MG63 (cell line): ENCODE measurements at regions not wholly inside any gene's neighbourhood (a gene's known extent, or its start where the extent isn't known, plus 50 kb on each side); places are given as distances from the start of the nearest gene placed in this dataset.

ENCODE experiments used
- DNase-seq: peaks from one replicate; pipeline ENCODE4 v3.0.0-alpha.2; 2020
- H3K27me3 ChIP-seq: fragments of 250-450 bp; sonication (Bioruptor Pico); 2 replicates; pipeline ENCODE4 v1.5.1; 2020; ENCODE audit warnings: mild to moderate bottlenecking, moderate library complexity
- H3K36me3 ChIP-seq: fragments of 250-450 bp; sonication (Bioruptor Pico); 2 replicates; pipeline ENCODE4 v1.5.1; 2020; ENCODE audit warnings: mild to moderate bottlenecking, moderate library complexity
- H3K4me3 ChIP-seq: fragments of 250-450 bp; sonication (Bioruptor Pico); 2 replicates; pipeline ENCODE4 v1.5.1; 2020; ENCODE audit warnings: mild to moderate bottlenecking, moderate library complexity
- H3K9me3 ChIP-seq: fragments of 250-450 bp; sonication (Bioruptor Pico); 2 replicates; pipeline ENCODE4 v1.5.1; 2020; ENCODE audit warnings: mild to moderate bottlenecking, moderate library complexity

GRCh38 chr5:142432369-142432863 is 107.6 kb upstream of the SPRY4 start:
- no peak overlapping the region for H3K4me3 ChIP-seq
- no peaks in the 10 kb centered on the region for H3K27me3 ChIP-seq
- H3K36me3 ChIP-seq = no peaks in the 10 kb centered on the region
- DNase-seq = no peak
- H3K9me3 ChIP-seq = no peaks in the 10 kb centered on the region

GRCh38 chr5:142428773-142429473 is 104.1 kb upstream of the SPRY4 start:
- Histone ChIP-seq H3K4me3 (no peak overlapping the region), H3K9me3 (no peaks in the 10 kb centered on the region), H3K36me3 (no peaks in the 10 kb centered on the region), H3K27me3 (no peaks in the 10 kb centered on the region)
- no peak for DNase-seq

GRCh38 chr5:142428036-142428772 is 103.4 kb upstream of the SPRY4 start:
- H3K27me3 ChIP-seq = no peaks in the 10 kb centered on the region
- no peak overlapping the region for H3K4me3 ChIP-seq
- DNase-seq = no peak
- no peaks in the 10 kb centered on the region for H3K9me3 ChIP-seq
- no peaks in the 10 kb centered on the region for H3K36me3 ChIP-seq

GRCh38 chr5:142427529-142427928 is 102.7 kb upstream of the SPRY4 start:
- no peaks in the 10 kb centered on the region for H3K36me3 ChIP-seq
- DNase-seq = no peak
- H3K4me3 ChIP-seq = no peak overlapping the region
- no peaks in the 10 kb centered on the region for H3K9me3 ChIP-seq
- H3K27me3 ChIP-seq = no peaks in the 10 kb centered on the region

DNA sequence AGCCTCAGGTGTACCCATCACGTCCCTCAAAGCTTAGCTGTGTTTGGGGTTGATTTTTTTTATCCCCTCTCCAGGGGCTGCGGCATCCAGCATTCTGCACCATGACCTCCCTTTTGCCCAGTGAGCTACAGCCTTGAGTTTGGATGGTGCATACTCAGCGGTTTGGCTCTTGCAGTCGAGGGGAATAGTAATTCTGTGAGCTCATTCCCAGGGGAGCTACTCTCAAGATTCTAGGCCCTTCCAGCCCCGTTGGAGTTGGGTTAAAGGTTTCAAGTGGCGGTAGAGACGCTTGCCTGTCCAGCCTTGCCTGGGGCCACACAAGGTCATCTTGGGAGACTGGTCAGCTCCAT is 102.2 kb upstream of the SPRY4 start:
- no peaks in the 10 kb centered on the region for H3K27me3 ChIP-seq
- H3K4me3 ChIP-seq = no peak overlapping the region
- DNase-seq = no peak
- H3K36me3 ChIP-seq = no peaks in the 10 kb centered on the region
- no peaks in the 10 kb centered on the region for H3K9me3 ChIP-seq

DNA sequence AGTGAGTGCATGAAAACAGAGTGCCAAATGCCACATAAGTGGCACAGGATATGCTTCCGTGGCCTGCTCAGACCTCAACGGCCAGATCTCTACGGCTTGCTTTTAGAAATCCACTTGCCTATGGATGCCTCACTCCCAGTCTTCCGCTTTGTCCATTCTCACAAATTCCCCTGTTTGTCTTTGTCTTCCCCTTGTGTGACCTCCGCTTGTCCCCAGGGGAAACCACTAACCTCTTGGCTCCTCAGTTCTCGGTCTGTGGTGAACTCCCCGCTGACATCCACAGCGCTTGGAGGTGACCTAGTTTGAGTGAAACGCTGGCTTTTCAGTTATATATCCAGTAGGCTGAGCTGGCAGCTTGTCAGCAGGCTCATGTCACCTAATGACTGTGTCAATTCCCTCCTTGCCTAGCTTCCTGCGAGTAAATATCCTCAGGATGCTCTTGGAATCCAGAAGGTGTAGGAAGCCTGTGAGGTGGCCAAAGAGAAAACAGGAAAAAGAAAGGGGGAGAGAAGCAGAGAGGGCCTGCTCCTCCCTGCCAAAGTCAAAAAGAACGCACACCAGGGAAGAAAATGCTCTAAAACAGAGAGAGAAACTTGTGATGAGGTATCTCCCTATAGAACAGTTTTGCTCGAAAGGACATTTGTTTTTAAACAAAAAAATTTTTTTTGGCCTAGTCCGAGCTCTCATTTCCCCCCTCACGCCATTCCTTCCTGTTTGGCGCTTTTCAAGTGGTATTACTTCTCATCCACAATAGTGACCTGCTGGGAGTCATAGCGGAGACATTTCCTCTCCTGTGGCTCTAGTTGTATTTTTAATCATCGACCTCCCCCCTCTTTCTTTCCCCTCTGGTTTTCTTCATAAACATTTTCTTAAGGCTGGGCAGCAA is 101.6 kb upstream of the SPRY4 start:
- no peak overlapping the region for H3K4me3 ChIP-seq
- H3K36me3 ChIP-seq = no peaks in the 10 kb centered on the region
- H3K27me3 ChIP-seq = no peaks in the 10 kb centered on the region
- H3K9me3 ChIP-seq = no peaks in the 10 kb centered on the region
- peak; percentile 90 for DNase-seq

DNA sequence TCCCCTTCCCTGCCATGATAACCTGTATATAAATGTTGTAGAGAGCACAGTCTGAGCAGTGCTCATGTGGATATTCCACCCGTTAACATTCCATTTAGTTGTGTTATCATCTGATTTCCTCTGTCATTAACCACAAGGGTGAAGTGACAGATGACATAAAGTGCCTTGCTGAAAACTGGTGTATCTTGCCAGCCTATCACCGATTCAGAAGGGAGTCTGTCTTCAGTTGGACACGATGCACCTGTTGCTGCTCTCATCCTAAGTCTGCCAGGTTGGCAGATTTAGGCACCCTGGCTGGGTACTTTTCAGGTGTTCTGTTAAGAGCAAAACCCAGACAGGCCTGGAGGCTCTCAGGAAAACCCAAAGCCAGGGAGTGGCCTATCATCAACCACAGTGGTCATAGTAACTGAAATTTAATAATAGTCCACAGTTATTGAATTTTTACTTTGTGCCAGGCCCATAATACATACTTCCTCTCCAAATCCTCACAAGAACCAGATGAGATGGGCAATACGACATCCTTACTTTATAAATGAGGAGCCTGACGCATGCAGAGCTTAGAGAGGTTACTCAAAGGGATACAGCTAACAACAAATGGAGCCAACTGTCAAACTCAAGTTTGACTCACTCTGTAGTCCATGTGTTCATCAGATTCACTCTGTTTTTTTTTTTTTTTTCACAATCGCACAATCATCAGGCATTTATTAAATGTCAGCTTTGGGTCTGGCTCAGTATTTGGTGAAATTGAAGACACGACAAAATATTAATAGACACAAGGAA is 100.7 kb upstream of the SPRY4 start:
- DNase-seq = peak; percentile 26
- Histone ChIP-seq H3K4me3 (no peak overlapping the region), H3K36me3 (no peaks in the 10 kb centered on the region), H3K9me3 (no peaks in the 10 kb centered on the region), H3K27me3 (no peaks in the 10 kb centered on the region)

DNA sequence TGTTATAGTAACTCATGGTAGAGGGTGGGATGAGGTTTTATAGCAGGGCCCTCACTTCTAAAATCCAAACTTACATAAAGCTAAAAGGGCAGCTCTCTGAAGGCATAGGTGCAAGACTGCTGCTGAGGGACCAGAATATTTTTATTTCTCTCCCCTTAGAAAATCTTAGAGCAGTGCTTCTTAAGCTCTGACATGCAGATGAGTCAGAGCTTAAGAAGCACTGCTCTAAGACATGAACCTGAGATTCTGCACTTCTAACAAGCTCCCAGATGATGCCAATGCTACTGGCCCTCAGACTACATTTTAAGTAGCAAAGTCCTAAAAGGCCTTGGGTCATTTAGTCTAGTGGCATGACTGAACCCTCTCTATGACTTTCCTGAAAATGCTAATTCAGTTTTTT is 97.6 kb upstream of the SPRY4 start:
- Histone ChIP-seq H3K9me3 (no peaks in the 10 kb centered on the region), H3K4me3 (no peak overlapping the region), H3K27me3 (no peaks in the 10 kb centered on the region), H3K36me3 (no peaks in the 10 kb centered on the region)
- DNase-seq = peak; percentile 21

- Histone ChIP-seq H3K27me3 (no peaks in the 10 kb centered on the region), H3K4me3 (no peak overlapping the region)
Observed at GRCh38 chr5:142421621-142422397, 97.0 kb upstream of the SPRY4 start.

DNA sequence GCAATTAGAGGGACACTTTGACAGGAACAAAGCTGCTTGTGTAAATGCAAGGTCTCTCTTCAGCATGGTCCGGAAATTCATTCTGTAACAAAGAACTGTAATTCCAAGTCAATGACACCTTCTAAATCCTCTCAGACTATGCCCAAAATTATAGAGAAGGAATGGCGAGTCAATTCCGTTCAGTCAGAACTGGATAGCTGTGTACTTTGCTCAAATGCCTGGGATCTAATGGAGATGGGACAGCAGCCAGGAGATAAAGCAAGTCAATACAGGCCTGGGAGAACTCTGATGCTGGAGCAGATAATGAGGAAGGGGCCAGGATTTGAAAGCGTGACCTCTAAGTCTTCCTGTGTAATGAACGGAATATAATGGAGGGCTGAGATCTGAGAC is 96.4 kb upstream of the SPRY4 start:
- DNase-seq = no peak
- Histone ChIP-seq H3K27me3 (no peaks in the 10 kb centered on the region), H3K4me3 (no peak overlapping the region), H3K36me3 (no peaks in the 10 kb centered on the region), H3K9me3 (no peaks in the 10 kb centered on the region)

More at GRCh38 chr5:142421621-142422397, 97.0 kb upstream of the SPRY4 start:
- no peak for DNase-seq
- no peaks in the 10 kb centered on the region for H3K36me3 ChIP-seq
- no peaks in the 10 kb centered on the region for H3K9me3 ChIP-seq

- Histone ChIP-seq H3K27me3 (no peaks in the 10 kb centered on the region), H3K36me3 (no peaks in the 10 kb centered on the region), H3K4me3 (no peak overlapping the region), H3K9me3 (no peaks in the 10 kb centered on the region)
- no peak for DNase-seq
Observed at GRCh38 chr5:142420561-142421227, 95.9 kb upstream of the SPRY4 start.

DNA sequence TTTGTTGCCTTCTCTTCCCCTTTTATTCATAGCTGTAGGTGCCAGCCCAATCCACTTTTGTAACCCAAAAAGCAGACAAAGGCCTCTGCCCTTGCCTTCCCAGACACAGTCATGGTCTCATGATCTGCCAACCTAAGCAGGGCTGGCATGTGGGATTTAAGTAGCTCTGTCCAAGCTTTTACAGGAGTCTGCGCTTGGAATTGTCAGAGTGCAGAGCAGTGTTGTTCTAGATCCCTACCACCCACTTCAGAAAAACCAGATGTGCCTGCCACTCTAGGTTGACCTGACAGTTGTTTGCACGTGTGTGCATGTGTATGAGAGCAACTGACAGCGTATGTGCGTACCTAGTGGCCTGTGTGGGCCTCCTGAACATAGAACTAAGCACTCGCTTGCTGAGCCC is 87.8 kb upstream of the SPRY4 start:
- no peaks in the 10 kb centered on the region for H3K36me3 ChIP-seq
- peaks cover 2% of the 10 kb centered on the region; the same call in 1 of the 2 replicates for H3K9me3 ChIP-seq
- no peak for DNase-seq
- no peaks in the 10 kb centered on the region for H3K27me3 ChIP-seq
- H3K4me3 ChIP-seq = no peak overlapping the region

DNA sequence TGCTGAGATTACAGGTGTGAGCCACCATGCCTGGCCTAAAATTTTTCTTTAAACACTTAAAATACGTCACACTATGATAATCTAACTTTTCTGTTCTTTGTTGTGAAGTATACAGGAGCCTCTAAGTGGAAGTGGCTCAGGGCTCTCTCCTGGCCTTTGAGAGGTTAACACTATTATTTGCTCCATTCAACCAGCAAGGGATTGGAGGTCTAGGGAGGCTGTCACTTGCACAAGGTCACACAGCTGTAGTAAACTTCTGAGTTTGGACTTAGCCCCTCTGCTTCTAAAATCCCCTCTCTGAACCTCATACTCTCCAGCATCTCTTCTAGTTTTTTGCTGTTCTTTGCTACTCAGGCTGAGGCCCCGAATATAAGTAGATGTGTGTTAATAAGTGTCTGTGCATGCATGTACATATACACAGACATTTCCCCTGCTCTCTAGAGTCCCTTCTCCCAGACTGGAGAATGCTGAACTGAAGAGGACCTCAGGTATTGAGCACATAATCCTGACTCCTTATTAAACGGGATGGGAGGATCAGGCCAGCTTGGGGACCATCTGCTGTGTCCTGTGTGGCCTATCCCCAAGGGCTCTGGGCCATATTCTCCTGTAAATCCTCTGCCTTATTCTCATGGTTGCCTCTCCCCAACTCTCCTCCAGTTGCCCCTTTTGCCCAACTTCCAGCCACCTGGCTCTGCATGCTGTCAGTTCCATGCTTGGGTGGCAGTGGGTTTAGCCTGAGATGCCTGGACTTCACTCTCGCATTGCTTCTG is 87.0 kb upstream of the SPRY4 start:
- DNase-seq = no peak
- Histone ChIP-seq H3K36me3 (no peaks in the 10 kb centered on the region), H3K9me3 (peaks cover 2% of the 10 kb centered on the region; the same call in 1 of the 2 replicates), H3K4me3 (no peak overlapping the region), H3K27me3 (no peaks in the 10 kb centered on the region)

GRCh38 chr5:142411103-142411502 is 86.3 kb upstream of the SPRY4 start:
- DNase-seq = no peak
- Histone ChIP-seq H3K4me3 (no peak overlapping the region), H3K9me3 (peaks cover 2% of the 10 kb centered on the region; the same call in 1 of the 2 replicates), H3K27me3 (no peaks in the 10 kb centered on the region), H3K36me3 (no peaks in the 10 kb centered on the region)
